GM18502 (cell line): ENCODE measurements at regions not wholly inside any gene's neighbourhood (a gene's known extent, or its start where the extent isn't known, plus 50 kb on each side); places are given as distances from the start of the nearest gene placed in this dataset.

Experiments
- ATAC-seq: cut with Tn5 transposase; IDR thresholded peaks from one replicate; pipeline ENCODE4 v1.9.1; 2021; ENCODE audit warnings: mild to moderate bottlenecking; ENCODE audit not compliant: unreplicated experiment, poor library complexity

DNA sequence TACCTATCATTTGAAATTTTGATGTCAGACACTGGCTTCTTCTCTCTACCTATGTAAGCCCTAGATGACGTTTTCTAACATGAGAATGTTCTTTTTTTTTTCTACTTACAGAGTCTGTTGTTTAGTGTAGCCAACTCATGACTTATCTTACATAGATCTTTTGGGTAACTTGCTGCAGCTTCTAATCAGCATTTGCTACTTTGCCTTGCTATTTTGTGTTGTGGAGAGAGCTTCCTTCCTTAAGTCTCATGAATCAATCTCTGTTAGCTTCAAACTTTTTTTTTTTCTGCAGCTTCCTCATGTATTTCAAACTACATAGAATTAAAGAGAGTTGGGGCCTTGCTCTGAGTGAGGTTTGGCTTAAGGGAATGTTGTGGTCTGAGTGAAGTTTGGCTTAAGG is 568.7 kb upstream of the BCHE start:
- no peak for ATAC-seq

DNA sequence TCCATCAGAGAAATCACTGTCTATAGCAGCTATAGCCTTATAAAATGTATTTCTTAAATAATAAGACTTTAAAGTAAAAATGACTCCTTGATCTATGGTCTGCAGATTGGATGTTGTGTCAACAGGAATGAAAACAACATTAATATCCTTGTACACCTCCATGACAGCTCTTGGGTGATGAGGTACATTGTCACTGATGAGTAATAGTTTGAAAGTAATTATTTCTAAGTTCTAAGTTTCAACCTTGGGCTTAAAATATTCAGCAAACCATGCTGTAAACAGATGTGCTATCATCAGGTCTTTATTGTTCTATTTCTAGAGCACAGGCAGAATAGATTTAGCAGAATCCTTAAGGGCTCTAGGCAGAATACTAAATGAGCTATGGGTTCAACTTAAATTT is 568.2 kb upstream of the BCHE start:
- no peak for ATAC-seq

DNA sequence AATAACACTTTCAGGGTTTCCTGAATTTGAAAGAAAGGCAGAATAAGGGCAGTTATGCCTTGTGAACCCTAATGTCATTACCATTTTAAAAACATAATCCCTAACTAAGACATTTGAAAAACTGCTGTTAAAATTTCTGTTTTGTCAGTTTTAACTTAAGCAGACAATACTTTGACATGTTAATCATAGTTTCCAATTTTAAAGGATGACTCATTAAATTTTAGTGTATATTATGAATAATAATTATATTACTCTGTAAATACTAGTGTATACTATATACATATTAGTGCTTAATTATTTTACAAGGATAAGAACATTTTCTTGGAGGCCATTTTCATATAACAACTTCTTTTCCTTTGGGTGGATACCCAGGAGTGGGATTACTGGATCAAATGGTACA is 553.1 kb upstream of the BCHE start:
- no peak for ATAC-seq

DNA sequence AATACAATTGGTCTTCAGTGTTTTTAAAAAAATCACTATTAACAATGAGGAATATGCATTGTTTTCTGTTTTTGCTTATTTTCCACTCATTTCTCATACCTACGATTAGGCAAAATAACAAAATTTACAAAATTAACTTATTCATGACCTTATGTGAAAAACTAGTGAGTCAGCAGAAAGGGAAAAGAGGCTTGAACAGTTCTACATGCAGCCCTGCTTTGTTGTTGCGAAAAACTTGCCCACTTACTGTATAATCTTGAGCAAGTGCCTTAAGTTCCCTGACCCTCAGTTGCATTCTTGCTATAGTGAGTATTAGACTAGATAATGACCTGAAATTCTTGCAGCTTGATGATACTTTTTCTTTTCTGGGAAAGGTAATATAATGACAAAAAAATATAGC is 551.1 kb upstream of the BCHE start:
- ATAC-seq, result no peak

DNA sequence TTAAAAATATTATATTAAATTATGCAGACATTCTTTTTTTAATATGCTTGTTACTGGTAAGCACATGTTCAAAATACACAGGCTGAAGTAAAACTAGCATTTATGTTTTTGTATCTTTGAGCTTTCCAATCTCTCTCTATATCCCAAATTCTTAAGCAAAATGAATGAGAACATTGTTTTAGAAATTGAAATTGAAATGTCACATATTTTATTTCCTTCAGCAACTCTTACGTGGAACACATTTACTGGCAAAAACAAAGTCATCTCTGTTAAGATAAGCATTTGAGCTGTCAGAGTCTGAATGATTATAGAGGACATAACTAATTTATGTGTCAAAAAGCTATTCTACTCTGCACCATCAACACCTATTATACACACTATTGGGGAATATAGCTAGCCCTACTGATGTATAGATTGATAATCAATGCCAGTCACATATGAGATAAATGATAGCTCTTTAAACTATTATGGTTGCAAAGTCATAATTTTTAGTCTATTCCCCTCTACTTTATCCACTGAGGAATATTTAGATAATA is 535.4 kb upstream of the BCHE start:
- no peak for ATAC-seq

DNA sequence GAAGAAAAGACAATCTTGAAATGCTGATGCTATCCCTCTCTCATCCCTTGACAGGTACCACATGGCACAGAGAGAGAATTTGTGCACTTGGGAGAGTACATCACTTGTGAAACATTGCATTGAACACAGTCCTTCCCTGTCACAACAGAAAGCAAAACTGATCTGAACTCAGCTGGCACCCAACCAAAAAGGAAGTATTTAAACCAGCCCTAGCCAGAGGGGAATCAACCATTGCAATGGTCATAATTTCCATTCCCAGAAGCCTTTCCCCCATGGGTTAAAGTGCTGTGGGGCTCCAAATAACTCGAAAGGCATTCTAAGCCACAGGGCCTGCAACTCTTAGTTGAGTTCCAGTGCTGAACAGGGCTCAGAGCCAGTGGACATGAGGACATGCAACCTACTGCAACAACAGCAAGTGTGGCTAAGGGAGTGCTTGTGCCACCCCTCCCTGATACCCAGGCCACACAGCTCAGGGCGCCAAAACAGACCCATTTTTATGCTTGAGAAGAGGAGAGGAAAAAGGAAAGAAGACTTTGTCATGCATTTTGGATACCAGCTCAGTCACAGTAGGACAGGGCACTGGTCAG is 530.8 kb upstream of the BCHE start:
- no peak for ATAC-seq

DNA sequence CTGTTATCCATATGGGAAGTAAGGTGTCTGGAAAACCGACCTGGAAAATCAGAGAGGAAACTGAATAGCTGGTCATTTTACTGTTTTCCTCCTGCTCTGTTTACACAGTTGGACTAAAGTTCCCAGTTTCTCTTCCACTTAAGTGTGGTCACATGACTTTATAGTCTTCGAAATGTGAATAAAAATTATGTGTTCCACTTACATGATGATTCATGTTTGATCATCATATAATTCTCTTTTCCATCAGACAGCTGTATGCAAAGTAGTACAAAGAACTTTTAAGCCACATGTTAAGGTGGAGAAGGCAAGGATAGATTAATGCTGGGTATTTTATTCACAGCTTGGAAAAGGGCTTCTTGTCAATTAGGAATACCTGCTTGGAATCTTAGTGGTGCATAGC is 525.5 kb upstream of the BCHE start:
- no peak for ATAC-seq

DNA sequence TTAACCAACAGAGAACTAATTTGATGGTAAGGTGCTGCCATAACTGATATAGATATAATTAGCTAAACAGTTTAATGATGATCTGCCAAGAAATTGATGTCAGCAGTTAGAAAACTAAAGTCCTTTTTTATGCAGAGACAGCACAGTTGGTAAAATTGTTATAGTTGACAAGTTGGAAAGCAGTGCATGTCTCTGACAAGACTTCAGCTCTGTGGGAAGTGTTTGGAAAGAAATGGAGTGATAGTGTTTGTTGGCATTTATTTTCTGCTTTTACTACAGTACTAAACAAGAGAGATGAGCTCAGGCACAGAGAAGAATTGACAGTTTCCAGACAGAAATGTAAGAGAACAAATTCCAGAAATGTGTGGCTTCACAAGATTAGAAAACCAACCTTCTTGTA is 523.5 kb upstream of the BCHE start:
- ATAC-seq, result no peak

DNA sequence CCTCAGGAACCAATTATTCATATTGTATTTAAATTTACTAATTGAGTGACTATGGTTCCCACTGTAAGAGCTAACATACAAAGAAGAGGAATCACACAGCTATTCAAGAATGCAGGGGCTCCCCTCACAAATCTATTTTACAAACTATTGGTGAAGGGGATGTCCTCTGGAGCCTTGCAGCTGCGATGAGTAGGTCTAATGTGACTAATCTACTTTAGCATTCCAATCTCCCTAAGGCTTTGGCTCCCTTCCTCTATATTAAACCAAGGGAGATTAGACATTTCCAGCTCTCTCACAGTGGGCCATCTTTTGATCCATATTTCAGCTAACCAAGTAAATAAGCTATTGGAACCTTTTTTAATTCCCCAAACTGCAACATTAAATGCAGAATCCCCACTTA is 514.2 kb upstream of the BCHE start:
- no peak for ATAC-seq

DNA sequence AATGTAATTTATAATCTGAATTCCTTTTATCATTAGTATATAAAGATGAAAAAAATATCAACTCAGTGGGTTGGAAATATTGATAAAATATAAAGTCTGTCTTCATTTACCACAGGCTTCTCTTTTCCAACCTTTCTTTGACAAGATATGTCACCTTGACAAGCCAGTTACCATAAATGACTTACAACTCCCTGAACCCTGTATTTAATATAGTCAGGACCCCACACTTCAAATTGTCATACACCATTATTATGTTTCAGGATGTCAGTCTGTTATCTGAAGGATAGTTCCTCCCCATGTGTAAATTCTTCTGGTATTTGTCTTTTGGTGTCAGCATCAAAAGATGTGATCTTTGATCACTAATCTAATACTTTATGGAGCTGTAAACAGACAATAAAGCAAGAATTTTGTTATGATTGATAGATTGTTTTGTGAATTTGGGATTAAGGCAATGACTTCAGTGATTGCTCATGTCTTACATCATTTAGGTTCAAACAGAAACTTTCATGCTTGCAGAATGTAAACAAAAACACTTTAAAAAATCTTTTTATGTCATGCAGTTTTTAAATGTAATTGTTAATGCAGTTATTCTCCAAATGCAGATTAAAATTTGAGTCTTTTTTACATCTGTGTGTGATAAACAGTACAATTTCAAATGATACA is 503.5 kb upstream of the BCHE start:
- no peak for ATAC-seq

DNA sequence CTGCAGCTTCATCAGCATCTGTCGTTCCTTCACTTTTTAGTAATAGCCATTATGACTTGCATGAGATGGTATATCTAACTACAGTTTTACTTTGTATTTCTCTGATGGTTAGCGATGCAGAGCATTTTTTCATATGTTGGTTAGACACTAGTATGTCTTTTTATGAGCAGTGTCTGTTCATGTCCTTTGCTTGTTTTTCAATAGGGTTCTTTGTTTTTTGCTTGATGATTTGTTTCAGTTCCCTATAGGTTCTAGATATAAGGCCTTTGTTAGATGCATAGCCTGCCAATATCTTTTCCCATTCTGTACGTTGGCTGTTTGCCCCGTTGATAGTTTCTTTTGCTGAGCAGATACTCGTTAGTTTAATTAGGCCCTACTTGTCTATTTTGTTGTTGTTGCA is 487.2 kb upstream of the BCHE start:
- ATAC-seq, result no peak

DNA sequence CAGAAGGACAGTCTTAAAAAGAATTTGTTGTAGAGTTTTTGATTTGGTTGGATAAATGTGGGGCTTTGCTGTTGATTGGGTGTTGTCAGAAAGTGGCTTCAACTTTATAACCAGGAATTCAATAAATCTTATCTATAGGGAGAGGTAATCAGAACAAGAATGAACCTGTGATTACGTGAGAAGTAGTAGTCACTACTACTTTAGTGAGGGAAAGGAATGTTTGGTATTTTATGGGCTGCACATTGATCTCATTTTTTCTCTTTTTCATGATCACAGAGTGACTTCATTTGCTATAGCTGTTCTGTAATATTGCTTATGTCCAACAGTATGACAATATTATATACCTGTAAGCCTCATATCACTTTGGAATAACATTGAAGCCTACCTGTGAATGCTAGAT is 485.2 kb upstream of the BCHE start:
- ATAC-seq, result no peak

DNA sequence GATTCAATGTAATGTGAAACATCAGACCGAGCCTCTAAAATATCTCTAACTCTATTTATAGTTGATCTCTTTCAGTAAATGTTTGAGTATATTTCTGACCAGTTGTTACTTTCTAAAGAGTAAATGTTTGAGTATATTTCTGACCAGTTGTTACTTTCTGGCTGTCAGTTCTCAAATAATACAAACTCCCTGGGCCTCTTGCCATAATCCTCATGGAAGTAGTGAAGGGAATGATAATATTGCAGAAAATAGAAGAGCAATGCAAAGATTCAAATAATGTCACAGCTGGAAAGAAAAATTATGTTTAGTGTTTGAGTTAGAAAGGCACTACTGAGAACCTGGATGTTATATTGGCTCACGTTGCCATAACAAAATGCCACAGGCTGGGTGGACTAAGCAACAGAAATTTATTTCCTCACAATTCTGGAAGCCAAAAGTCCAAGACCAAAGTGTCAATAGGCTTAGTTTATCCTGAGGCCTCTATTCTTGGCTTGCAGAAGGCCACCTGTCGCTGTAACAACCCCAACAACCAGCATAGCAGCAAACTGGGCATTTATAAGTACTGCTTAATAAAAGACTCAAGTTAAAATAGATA is 470.6 kb upstream of the BCHE start:
- no peak for ATAC-seq

DNA sequence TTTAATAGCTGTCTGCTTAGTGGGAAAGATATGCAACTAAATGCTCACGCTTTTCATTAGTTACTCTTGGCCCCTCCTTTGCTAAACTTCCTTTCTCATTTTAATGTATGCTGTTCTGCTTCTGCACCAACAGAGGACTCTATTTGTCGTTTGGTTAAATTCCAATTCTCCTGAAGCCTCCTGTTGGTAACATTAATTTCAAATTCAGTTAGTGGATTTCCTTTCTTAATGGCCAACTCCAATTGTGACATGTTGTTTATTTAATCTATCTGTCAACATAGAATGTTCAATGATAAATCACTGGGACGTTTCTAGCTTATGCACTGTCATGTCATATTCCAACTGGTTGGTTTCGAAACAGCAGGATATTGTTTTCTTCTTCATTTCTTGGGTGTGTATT is 467.4 kb upstream of the BCHE start:
- ATAC-seq, result no peak

DNA sequence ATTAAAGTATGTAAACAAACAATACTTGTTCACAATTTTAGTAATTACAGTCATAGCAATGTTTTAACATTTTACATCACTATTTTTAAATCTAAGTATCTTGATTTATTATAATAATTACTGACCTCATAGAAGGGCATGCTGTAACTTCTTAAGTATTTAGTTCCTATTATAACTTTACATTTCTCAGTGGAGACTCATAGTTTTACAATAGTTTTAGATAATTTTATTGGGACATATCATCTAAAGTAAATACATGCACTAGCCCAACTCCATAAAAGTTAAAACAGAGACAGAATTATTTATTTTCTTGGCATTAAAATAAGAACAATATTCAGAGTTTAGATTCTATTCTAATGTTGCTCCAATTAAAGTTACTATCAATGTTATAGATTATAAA is 466.5 kb upstream of the BCHE start:
- ATAC-seq, result no peak

DNA sequence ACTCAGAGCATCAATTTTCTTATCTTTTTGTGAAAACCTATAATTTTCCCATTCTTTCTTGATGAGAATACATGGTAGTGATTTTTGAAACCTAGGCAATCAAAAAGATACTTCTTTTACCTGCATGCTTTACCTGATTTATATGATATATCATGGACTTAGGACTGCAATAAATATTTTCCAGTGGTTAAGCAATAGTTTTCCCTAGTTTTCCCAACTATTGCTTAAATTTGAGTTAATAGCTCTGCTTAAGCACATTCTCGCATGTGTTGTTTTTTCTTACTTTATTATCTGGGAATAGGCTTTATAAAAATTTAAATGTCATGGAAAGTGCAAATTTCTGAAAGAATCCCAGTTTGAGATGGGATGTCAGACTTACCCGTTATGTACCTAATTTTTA is 465.1 kb upstream of the BCHE start:
- ATAC-seq, result no peak

DNA sequence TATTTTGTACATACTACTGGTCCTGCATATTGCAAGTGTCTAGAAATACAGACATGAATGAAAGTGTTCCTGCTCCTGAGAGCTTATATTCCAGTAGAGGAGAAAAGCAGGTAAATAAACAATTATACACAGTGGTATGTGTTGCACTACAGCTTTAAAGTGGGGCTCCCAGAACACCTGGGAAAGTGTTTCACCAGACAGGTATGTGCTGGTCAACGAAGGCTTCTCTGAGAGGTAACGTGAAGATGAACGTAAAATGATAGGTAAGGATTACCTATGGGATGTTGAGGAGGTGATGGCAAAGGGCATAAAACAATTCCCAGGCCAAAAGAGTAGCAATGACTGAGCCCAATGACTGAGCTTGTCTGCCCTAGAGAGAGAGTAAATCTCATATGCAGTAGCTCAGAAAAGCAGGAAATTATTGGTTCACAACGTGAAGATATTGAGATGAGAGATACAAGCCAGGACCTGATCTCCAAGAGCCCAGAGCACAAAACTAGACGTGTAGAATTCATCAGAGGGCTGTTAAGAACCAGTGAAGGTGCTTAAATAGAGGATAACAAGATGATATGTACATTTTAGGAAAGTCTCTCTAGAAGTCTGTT is 459.1 kb upstream of the BCHE start:
- no peak for ATAC-seq

DNA sequence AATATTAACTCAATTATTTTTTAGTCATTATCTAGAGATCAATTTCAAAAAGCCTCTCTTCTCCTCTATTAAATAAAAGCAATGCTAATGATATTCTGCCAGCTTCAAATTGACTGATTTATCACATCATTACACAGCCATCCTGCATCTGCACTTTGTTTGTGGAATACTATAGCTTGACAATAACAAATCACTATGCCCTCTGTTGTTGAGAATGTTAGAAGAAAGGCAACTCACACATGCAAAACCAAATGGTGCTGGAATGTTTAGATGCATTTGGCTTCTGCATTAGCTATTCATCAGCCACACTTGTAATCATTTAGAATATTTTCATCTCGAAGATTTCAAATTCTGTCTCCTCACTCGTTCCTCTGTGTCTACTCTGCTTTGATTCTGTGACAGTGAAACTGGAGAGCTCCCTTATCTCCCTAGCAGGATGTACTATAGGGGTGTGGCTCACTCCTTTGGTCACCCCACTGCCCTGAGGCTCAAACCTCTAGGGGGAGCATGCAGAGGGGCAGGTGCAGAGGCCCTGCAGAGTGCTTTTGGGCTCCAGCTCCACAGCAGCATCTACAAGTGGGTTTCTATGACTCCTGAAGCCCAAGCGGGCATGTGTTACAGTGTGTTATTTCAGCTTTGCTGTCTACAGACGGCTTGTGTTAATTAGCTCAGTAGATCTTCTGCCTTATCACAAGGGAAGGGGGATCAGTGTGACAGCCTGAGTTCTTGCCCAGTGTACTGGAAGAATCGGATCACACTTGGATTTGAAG is 454.1 kb upstream of the BCHE start:
- ATAC-seq, result no peak

DNA sequence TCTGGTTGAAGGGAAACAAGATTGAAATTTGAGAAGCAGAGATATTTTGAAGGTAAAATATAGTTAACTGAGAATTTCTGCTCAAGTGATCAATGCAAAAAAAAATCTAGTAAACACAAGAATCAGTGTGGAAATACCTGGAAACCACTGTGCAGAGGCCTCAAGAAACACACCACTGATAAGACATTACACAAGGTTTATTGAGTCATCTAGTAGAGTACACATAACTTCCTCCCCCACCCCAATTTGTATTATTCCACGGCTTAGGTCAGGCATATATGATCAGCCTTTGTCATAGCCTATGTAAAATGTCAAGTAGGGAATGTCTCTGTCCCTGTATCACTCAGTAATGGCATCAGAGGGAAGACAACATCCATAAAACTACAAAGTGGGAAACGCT is 447.8 kb upstream of the BCHE start:
- no peak for ATAC-seq

DNA sequence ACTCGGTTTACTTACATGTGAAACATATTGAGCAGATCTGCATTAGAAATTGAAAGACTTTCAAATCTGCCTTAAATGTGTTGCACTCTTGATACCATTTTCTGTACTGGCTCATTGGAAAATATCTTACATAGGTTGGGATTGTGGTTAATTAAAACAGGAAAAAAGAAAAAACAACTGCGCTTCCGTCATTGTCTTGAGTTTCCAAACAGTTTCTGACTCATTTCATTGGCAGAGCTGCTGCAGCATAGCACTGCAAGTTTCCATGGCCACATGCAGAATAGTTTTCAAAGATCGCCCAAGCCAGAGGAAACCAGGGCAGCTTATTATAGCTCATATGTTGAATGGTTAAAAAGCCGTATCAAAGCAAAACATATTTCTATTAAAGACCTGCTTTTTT is 446.6 kb upstream of the BCHE start:
- ATAC-seq, result no peak

DNA sequence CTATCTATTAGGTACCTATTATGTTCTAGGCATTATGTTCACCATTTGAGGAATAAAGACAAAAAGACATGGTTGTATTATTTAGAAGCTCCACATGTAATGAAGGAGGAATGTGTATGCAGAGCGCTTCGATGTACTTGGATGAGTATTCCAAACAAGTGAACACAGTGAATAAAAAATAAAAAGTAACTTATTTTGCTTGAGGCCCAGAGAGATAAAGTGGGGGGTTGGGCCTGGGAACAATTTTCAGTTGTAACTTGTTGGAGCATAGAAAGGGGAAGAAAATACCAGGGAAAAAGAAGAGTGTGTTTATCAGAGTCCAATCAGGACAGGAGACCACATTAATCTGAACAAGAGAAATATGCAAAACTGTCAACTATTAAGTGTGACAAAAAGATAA is 445.7 kb upstream of the BCHE start:
- no peak for ATAC-seq
